Mesendoderm (in vitro differentiated cells): ENCODE measurements at regions not wholly inside any gene's neighbourhood (a gene's known extent, or its start where the extent isn't known, plus 50 kb on each side); places are given as distances from the start of the nearest gene placed in this dataset.

ENCODE experiments used
- DNase-seq: peaks from one replicate; pipeline ENCODE4 v3.0.0; 2013
- H2AK5ac ChIP-seq: 2 replicates; pipeline ENCODE4 v1.6.1; 2013; ENCODE audit warnings: low read length, inconsistent platforms
- H2BK120ac ChIP-seq: 2 replicates; pipeline ENCODE4 v1.6.1; 2013; ENCODE audit warnings: low read depth, mild to moderate bottlenecking, low read length, moderate library complexity, mixed read lengths
- H2BK15ac ChIP-seq: replicated peaks from 2 replicates; pipeline ENCODE4 v1.6.1; 2013; ENCODE audit warnings: low read depth, mild to moderate bottlenecking, moderate library complexity
- H2BK5ac ChIP-seq: 2 replicates; pipeline ENCODE4 v1.6.1; 2013; ENCODE audit warnings: low read length, inconsistent platforms
- H3K18ac ChIP-seq: 2 replicates; pipeline ENCODE4 v1.6.1; 2013; ENCODE audit warnings: mild to moderate bottlenecking, low read length, mixed read lengths
- H3K23ac ChIP-seq: one replicate; pipeline ENCODE4 v1.6.1; 2013; ENCODE audit warnings: low read length
- H3K27ac ChIP-seq: 2 replicates; pipeline ENCODE4 v1.5.1; 2013; ENCODE audit warnings: low read depth, mild to moderate bottlenecking, inconsistent platforms, low read length, moderate library complexity
- H3K27me3 ChIP-seq: 2 replicates; pipeline ENCODE4 v1.6.1; 2013; ENCODE audit warnings: low read length, control low read depth, mild to moderate bottlenecking, inconsistent platforms; ENCODE audit not compliant: insufficient read depth, poor library complexity
- H3K36me3 ChIP-seq: 2 replicates; pipeline ENCODE4 v1.6.1; 2013; ENCODE audit warnings: low read length, inconsistent platforms; ENCODE audit not compliant: control insufficient read depth, insufficient read depth
- H3K4ac ChIP-seq: one replicate; pipeline ENCODE4 v1.6.1; 2013; ENCODE audit warnings: low read depth, mild to moderate bottlenecking, low read length, moderate library complexity
- H3K4me1 ChIP-seq: 2 replicates; pipeline ENCODE4 v1.6.1; 2013; ENCODE audit warnings: low read depth, low read length, inconsistent platforms; ENCODE audit not compliant: control insufficient read depth
- H3K4me2 ChIP-seq: 2 replicates; pipeline ENCODE4 v1.6.1; 2013; ENCODE audit warnings: low read length
- H3K4me3 ChIP-seq: 2 replicates; pipeline ENCODE4 v1.5.1; 2013; ENCODE audit warnings: mild to moderate bottlenecking, low read length
- H3K56ac ChIP-seq: one replicate; pipeline ENCODE4 v1.6.1; 2013; ENCODE audit warnings: low read length
- H3K79me1 ChIP-seq: 2 replicates; pipeline ENCODE4 v1.6.1; 2013; ENCODE audit warnings: low read length, inconsistent platforms
- H3K79me2 ChIP-seq: 2 replicates; pipeline ENCODE4 v1.6.1; 2013; ENCODE audit warnings: mild to moderate bottlenecking, low read length; ENCODE audit not compliant: control insufficient read depth, insufficient read depth
- H3K9ac ChIP-seq: 2 replicates; pipeline ENCODE4 v1.6.1; 2013; ENCODE audit warnings: low read length, inconsistent platforms
- H4K5ac ChIP-seq: one replicate; pipeline ENCODE4 v1.6.1; 2013; ENCODE audit warnings: low read length
- H4K8ac ChIP-seq: one replicate; pipeline ENCODE4 v1.6.1; 2013; ENCODE audit warnings: low read depth, mild to moderate bottlenecking, control low read depth, low read length, moderate library complexity
- WGBS: extraction: QIAGEN DNeasy Blood & Tissue Kit; methylation state at CpG from one replicate; pipeline ENCODE4 v1.1.7; 2013; ENCODE audit warnings: low lambda C conversion rate, missing lambda C conversion rate; ENCODE audit not compliant: insufficient coverage; ENCODE audit errors: extremely low coverage; 5-methylcytosine and 5-hydroxymethylcytosine counted together

DNA sequence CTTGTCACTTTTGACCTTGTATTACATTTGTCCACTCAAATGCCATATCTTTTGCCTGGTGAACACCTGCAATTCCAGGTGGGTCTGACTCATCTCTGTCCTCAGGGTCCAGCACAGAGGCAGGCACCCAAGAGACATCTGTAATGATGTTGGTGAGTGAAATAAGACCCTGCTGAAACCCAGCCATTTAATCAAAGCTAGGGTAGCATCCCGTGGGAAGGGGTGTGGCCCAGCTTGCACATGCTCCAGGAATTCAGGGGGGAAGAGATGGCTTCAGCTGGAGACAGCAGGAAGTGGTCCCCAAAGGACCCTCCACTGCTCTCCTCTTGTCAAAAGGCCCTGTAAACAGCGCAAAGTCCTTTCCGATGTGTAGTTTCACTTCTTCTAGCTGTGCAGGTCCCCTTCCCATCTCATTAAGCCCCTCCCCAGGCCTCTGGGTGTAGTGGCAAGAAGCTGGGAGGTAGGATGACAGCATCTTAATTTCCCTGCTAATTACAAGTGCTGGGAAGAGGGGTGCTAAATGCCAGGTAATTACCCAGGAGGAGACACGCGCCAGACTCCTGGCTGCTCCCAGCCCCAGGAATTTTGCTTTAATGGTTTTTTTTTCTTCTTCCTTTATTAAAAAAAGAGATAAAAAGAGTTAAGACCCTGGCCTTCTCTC, 54.4 kb upstream of the TRABD2B start:
- no peak overlapping the region for H3K18ac ChIP-seq
- DNase-seq = peak; percentile 91
- H2BK5ac ChIP-seq = peak overlapping the region; percentile 87
- H3K27ac ChIP-seq = peak overlapping the region; percentile 39
- no peak overlapping the region for H4K5ac ChIP-seq
- no peak overlapping the region for H4K8ac ChIP-seq
- H2AK5ac ChIP-seq = peak overlapping the region; percentile 46
- no peaks in the 10 kb centered on the region for H3K27me3 ChIP-seq
- H3K23ac ChIP-seq = no peak overlapping the region
- H3K4me2 ChIP-seq = no peak overlapping the region
- peak overlapping the region; percentile 6 for H3K9ac ChIP-seq
- no peak overlapping the region for H2BK15ac ChIP-seq
- no peaks in the 10 kb centered on the region for H3K79me2 ChIP-seq
- peaks cover 36% of the 10 kb centered on the region for H3K4me1 ChIP-seq
- H2BK120ac ChIP-seq = peak overlapping the region; percentile 56
- H3K36me3 ChIP-seq = no peaks in the 10 kb centered on the region
- no CpG with 5 or more reads among the region's 5 CpGs for WGBS
- H3K4ac ChIP-seq = no peak overlapping the region
- no peaks in the 10 kb centered on the region for H3K79me1 ChIP-seq
- peak overlapping the region; percentile 78 for H3K56ac ChIP-seq
- H3K4me3 ChIP-seq = no peak overlapping the region

DNA sequence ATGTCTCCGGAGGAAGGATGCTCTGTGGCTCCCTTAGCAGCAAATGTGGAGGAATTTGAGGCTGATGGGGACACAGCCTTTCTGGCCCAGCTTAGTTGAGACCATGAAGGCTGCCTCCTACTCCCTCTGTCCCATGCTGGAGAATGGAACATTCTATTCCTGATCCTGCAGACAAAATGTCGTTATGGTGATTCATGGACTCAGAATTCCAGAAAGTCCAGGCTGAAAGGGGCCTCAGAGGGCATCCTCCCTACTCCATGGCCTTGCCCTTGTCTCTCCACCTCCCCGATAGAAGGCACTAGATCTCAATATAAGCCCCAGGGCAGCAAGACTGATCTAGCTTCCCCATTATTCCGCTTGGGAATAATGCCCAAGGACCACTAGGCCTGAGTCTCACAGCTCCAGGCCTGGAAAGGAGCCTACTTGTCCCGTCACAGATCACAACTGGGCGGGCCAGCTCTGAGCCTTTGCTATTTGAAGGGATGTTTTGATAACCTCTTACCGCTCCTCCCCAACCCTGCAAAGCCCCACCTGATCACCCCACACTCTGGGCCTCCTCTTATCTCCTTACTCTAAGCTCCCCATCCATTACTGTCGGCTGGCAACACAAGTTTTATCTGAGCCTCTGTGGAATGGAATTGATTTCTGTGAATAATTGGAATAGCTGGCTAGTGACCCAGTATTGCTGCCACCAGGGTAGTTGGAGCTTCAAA, 52.8 kb upstream of the TRABD2B start:
- H4K8ac ChIP-seq = no peak overlapping the region
- peak overlapping the region; percentile 80 for H3K56ac ChIP-seq
- H2BK15ac ChIP-seq = no peak overlapping the region
- peak; percentile 95 for DNase-seq
- H3K23ac ChIP-seq = peak overlapping the region; percentile 45
- H3K4me3 ChIP-seq = no peak overlapping the region
- peak overlapping the region; percentile 59 for H3K27ac ChIP-seq
- H2BK120ac ChIP-seq = peak overlapping the region; percentile 8
- peaks cover 36% of the 10 kb centered on the region for H3K4me1 ChIP-seq
- H3K36me3 ChIP-seq = no peaks in the 10 kb centered on the region
- H3K4ac ChIP-seq = no peak overlapping the region
- no peak overlapping the region for H3K4me2 ChIP-seq
- peak overlapping the region; percentile 54 for H3K9ac ChIP-seq
- H2AK5ac ChIP-seq = peak overlapping the region; percentile 89
- H4K5ac ChIP-seq = no peak overlapping the region
- no peaks in the 10 kb centered on the region for H3K27me3 ChIP-seq
- H2BK5ac ChIP-seq = peak overlapping the region; percentile 98
- no CpG with 5 or more reads among the region's 8 CpGs for WGBS
- H3K18ac ChIP-seq = peak overlapping the region; percentile 15
- no peaks in the 10 kb centered on the region for H3K79me2 ChIP-seq
- no peaks in the 10 kb centered on the region for H3K79me1 ChIP-seq

DNA sequence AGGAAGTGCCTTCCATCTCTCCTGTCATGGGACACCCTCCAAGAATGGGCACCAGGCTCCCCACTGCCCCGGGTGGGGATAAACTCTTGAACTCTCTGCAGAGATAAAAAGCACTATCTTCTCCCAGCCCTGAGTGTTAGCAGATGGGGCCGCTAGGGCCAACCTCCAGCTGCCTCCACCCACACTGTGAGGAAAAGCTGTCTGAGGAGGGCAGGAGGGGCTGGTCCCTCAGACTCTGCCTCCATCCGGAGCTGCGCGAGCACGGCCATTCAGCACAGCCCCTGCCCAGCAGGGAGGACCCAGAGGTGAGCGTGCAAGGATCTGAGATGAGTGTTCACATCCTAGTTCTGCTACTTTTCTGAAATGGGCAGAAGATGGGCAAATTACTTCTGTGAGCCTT, 51.8 kb upstream of the TRABD2B start:
- Histone ChIP-seq H2AK5ac (no peak overlapping the region), H2BK5ac (no peak overlapping the region), H3K79me2 (no peaks in the 10 kb centered on the region), H3K56ac (peak overlapping the region; percentile 29), H3K4me2 (no peak overlapping the region), H3K23ac (no peak overlapping the region), H3K4ac (no peak overlapping the region), H3K18ac (no peak overlapping the region), H4K5ac (no peak overlapping the region), H3K4me3 (no peak overlapping the region), H3K79me1 (no peaks in the 10 kb centered on the region), H3K27me3 (no peaks in the 10 kb centered on the region), H3K4me1 (peaks cover 39% of the 10 kb centered on the region), H2BK120ac (no peak overlapping the region), H4K8ac (no peak overlapping the region), H3K36me3 (no peaks in the 10 kb centered on the region), H3K27ac (no peak overlapping the region), H2BK15ac (no peak overlapping the region), H3K9ac (no peak overlapping the region)
- DNase-seq = no peak
- WGBS = no CpG with 5 or more reads among the region's 7 CpGs

DNA sequence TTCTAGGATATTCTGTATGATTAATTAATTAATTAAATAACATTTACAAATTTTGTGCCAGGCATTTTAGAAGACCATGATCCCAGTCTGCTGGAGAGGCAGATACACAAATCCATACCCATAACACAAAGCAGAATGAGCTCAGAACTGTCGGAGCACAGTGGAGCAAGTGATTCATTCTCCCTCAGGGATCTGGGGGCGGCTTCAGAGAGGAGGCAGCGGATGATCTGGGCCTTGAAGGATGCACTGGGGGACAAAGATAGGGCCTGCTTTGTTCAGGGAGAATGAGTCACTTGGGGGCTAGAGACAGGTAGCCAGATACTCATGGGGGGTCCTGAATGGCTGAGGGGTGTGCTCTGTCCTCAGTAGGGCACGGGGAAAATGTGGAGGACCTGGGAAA, 50.9 kb upstream of the TRABD2B start:
- H3K4me1 ChIP-seq = peaks cover 47% of the 10 kb centered on the region
- H4K8ac ChIP-seq = no peak overlapping the region
- no peak overlapping the region for H3K27ac ChIP-seq
- H3K23ac ChIP-seq = no peak overlapping the region
- no CpG with 5 or more reads among the region's 4 CpGs for WGBS
- no peak for DNase-seq
- H4K5ac ChIP-seq = no peak overlapping the region
- H3K27me3 ChIP-seq = no peaks in the 10 kb centered on the region
- H3K4me3 ChIP-seq = no peak overlapping the region
- H3K79me2 ChIP-seq = no peaks in the 10 kb centered on the region
- H2BK15ac ChIP-seq = no peak overlapping the region
- H3K4me2 ChIP-seq = no peak overlapping the region
- H3K4ac ChIP-seq = no peak overlapping the region
- H3K9ac ChIP-seq = no peak overlapping the region
- no peak overlapping the region for H3K56ac ChIP-seq
- peak overlapping the region; percentile 36 for H2BK5ac ChIP-seq
- peak overlapping the region; percentile 71 for H2AK5ac ChIP-seq
- H3K36me3 ChIP-seq = no peaks in the 10 kb centered on the region
- H3K18ac ChIP-seq = no peak overlapping the region
- no peaks in the 10 kb centered on the region for H3K79me1 ChIP-seq
- no peak overlapping the region for H2BK120ac ChIP-seq

DNA sequence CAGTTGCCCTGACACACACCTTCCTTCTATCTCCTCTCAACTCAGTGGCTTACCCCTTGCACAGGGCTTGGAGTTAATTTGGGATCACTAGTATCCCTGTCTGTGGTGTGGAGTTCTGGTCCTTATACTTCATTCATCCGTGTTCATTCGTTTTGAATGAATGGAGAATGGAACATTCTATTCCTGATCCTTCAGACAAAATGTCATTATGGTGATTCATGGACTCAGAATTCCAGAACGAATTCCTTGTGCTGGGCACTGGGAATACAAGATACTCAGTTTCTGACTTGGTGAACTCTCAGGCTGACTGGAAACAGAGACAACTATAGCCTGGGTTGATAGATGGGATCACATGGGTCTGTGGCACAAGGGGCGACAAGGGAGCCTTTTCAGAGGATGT, 49.9 kb upstream of the TRABD2B start:
- H2BK15ac ChIP-seq = no peak overlapping the region
- H3K18ac ChIP-seq = no peak overlapping the region
- no peaks in the 10 kb centered on the region for H3K79me1 ChIP-seq
- no peak overlapping the region for H2BK120ac ChIP-seq
- H3K4me2 ChIP-seq = no peak overlapping the region
- DNase-seq = no peak
- no peak overlapping the region for H2BK5ac ChIP-seq
- H3K9ac ChIP-seq = no peak overlapping the region
- no peak overlapping the region for H3K4ac ChIP-seq
- no peak overlapping the region for H3K4me3 ChIP-seq
- WGBS = no CpG with 5 or more reads among the region's 4 CpGs
- H2AK5ac ChIP-seq = peak overlapping the region; percentile 92
- no peak overlapping the region for H3K27ac ChIP-seq
- no peak overlapping the region for H4K5ac ChIP-seq
- no peaks in the 10 kb centered on the region for H3K36me3 ChIP-seq
- H3K4me1 ChIP-seq = peaks cover 42% of the 10 kb centered on the region
- no peaks in the 10 kb centered on the region for H3K27me3 ChIP-seq
- no peaks in the 10 kb centered on the region for H3K79me2 ChIP-seq
- H4K8ac ChIP-seq = no peak overlapping the region
- H3K56ac ChIP-seq = no peak overlapping the region
- no peak overlapping the region for H3K23ac ChIP-seq
